SH-SY5Y (cell line): ENCODE measurements at regions not wholly inside any gene's neighbourhood (a gene's known extent, or its start where the extent isn't known, plus 50 kb on each side); places are given as distances from the start of the nearest gene placed in this dataset.

Source experiments
- GATA2 ChIP-seq: IDR thresholded peaks from 2 replicates; pipeline ENCODE4 v1.6.1; 2011; ENCODE audit warnings: mild to moderate bottlenecking, low read depth, low read length
- GATA3 ChIP-seq: IDR thresholded peaks from 2 replicates; pipeline ENCODE4 v1.6.1; 2011; ENCODE audit warnings: low read depth, mild to moderate bottlenecking, low read length, moderate library complexity

DNA sequence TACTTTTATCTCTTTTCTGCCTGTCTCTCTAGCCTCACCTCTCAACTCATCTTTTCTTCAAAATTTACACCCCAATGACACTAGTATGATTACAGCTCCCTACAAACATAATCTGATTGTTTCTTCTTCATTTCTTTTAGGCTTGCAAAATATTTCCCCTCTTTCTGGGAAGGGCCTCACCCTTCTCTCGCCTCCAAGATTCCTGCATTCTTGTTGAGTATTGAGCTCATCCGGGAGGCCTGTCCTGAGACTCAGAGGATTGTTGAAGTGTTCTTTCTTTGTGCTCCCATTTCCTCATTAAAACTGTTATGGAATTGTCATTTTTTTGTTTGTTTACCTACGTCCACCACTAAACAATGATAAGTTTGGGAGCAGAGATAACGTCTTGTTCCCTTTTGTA is 99.1 kb upstream of the CHRM3 start:
- no peak for TF ChIP-seq GATA3
- no peak for TF ChIP-seq GATA2

DNA sequence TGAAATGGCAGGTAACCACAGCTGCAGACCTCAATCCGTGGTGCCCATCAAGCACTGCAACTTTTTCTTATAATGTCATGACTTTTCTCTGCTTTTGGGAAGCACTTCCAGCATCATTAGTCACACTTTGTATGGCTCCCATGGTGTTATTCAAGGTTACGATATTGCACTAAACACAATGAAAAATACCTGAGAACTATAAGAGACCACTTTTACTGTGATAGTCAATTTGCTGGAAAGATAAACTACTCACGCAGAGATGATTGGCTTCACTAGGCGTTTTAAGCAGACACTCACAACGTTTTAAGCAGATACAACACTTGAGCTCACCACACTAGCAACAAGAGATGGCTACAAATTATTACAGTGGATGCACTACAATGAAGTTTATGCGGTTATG is 103.2 kb upstream of the CHRM3 start:
- no peak for TF ChIP-seq GATA2
- no peak for TF ChIP-seq GATA3

DNA sequence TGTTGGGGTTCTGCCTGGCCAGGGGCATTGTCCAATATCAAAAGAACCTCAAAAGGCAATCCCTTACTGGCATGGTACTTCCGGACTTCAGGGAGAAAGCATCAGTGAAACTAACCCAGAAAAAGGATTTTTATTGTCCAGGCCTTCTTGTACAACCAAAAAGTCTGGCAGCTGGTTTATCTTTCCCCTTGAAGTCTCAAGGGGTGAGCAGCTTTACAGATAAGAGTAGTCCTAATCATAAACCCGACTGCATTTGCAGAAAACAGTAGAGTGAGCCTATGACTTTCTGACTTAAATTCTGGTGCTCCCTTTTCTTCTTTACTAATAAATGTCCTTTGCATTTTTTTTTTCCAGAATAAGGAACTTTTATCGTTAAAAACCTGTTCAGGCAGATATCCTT is 104.0 kb upstream of the CHRM3 start:
- no peak for TF ChIP-seq GATA2
- TF ChIP-seq GATA3: no peak

DNA sequence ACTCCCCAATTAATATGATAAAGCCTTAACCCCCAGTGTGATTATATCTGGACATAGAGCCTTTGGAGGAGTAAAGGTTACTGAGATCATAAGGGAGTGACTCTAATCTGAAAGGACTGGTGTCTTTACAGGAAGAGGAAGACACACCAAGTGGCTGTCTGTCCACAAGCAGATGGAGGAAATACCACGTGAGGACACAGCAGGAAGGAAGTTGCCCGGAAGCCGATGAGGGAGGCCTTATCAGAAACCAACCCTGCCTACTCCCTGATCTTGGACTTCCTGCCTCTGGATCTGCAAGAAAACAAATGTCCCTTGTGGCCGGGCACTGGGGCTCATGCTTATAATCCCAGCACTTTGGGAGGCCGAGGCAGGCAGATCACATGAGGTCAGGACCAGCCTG is 110.3 kb upstream of the CHRM3 start:
- TF ChIP-seq GATA2 (no peak), GATA3 (no peak)

DNA sequence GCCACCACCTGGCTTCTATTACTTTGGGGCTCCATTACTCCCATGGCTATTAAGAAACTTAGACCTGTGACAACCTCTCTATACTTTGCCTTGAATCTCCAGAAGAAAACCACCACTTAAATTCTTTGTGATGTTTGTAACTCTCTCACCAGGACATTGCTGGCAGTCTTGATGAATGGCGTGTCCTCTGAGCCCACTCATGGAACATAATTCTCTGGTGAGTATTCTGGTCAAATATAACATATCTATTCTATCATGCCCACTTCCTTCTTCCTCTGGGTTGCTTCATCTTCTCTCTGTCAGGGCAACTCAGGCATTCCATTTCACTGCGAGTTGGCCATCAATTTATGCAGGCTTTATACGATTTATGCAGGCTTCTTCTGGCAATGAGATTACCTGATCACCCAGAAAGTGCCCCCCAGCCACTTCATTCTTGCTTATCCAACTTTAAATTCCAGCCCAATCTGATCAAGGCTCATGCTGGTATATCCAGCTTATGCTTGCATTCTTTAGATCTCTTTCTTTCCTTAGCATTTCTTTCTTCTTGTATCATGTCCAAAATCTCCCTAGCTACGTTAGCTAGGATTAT is 112.0 kb upstream of the CHRM3 start:
- TF ChIP-seq GATA2: no peak
- TF ChIP-seq GATA3: no peak

DNA sequence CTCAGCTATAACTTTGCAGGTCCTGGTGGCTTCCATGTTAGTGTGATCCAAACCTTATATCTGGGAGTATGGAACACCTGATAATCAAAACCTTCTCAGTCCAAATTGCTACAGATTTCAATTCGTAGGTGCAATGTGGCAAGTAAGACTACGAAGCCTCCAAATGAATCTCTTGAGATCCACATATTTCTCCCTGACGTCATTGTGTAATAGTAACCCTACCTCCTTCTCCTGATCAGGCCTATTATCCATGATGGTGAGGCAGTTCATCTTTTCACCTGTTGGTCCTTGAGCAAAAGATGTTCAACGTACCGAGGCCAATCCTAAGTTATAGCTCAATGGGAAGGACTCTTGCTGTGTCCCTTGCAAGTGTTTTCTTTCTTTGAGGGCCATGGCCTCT is 115.9 kb upstream of the CHRM3 start:
- TF ChIP-seq GATA3: no peak
- TF ChIP-seq GATA2: no peak

DNA sequence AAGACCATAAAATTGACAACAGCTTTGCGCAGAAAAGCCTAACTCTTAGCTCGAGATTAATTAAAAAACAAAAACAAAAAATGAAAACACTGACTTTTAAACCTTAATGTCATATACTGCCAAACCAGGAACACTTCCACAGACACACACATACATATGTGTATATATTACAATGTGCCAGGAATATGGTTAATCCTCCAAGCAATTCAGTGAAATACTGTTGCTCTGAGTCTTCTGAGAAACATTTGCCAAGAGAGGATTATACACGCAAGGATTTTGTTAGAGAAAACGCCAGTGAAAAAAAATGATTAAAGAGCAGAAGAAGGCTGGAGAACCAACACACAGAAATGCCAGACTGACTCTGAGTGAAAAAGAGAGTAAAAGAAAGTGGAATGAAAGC is 116.7 kb upstream of the CHRM3 start:
- TF ChIP-seq GATA3: no peak
- no peak for TF ChIP-seq GATA2

DNA sequence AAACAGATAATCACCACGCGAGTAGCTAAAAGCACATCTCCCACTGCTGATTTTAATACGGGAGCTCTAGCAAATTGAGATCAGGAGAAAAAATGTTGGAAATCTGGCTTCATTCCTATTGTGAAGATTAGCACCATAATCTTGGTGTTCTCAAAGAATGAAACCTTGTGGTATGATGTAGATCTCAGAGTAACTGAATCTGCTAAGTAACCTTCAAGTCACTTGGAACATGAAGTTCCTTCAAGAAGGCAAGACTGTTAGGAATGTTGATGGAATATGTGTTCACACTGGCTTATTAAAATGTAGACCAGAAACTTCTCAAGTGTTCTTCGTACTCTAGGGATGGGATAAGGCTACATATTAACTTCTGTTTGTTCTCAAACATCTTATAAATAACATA is 117.4 kb upstream of the CHRM3 start:
- no peak for TF ChIP-seq GATA2

DNA sequence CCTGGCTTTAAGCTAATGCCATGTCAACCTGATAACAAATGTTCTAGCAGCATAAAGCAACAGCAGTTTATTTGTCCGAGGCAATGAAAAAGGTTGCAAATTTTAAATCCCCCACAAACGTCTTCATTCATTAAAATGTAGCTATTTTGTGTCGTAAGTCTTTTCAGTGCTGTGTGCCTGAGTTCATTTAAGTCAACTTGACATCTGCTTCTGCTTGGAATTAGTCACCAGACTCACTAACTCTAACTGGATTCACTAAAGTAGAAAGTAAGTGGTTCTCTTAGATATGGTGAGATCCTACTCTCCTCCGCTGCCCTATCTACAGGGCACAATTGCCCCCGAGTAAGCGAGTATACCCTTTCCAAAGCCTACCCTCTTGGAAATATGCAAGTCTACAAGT is 118.4 kb upstream of the CHRM3 start:
- no peak for TF ChIP-seq GATA3
- TF ChIP-seq GATA2: no peak

DNA sequence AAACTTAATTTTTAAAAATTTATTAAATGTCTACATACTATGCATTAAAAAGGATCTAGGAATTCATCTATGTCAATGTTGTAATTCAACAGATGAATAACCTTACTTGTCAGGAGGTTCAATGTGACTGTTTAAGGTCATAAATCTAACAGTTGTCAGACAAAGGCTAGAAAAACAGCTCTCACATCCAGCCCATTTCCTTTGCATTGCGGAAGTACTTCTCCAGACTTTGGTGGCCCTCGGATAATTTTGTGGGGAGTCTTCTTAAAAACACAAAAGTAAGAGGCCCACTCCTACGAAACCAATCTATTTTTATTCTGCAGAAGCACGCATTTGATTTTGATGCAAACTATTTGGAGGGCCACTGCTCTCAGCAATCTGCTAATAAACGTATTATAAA is 122.6 kb upstream of the CHRM3 start:
- no peak for TF ChIP-seq GATA2
- TF ChIP-seq GATA3: no peak

DNA sequence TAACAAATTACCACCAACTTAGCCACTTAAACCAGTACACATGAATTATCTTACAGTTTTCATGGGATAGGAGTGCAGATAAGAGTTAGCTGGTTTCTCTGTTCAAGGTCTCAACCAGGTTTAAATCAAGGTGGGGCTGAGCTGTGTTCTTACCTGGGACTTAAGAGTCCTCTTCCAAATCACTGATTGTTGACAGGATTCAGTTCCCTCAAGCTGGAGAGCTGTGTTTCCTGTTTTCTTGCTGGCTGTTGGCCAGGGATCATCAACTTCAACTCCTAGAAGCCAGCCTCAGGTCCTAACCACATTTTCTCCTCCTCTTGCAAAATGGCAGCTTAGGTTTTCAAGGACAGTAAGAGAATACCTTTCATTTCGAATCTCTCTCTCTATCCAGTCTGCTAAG is 123.8 kb upstream of the CHRM3 start:
- TF ChIP-seq GATA2 (no peak), GATA3 (no peak)

DNA sequence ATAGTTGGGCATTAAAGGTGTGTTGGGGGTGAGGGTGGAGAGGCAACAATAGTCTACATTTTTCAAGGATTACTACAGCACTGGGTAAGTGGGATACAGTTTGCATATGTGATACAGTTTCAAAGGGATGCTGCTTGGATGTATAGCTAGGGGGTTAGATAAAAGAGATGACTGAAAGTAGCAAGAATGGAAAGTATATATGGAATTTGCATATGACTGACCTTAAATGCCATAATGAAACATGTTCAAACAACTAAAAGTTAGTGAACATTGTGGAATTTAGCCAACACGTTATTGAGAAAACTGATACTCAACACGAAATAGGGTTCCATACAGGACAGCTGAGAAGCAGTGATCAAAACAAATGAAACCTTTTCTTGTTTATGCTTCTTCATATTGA is 124.8 kb upstream of the CHRM3 start:
- TF ChIP-seq GATA2 (no peak), GATA3 (no peak)

DNA sequence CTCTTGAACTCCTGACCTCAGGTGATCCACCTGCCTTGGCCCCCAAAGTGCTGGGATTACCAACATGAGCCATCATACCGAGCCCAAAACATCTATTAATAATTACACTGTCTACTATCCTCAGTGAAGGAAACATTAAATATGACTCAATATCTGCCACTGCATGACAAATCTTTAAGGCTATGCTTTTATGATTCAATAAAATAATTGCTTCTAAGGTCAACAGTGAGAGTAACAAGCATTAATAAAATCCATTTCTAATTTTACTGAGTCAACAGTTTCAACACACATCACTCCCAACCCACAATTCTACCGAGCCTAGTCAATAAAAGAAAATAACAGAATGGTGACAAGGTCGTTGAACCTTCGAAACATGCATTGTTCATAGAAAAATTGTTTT is 125.5 kb upstream of the CHRM3 start:
- TF ChIP-seq GATA2 (no peak), GATA3 (no peak)

DNA sequence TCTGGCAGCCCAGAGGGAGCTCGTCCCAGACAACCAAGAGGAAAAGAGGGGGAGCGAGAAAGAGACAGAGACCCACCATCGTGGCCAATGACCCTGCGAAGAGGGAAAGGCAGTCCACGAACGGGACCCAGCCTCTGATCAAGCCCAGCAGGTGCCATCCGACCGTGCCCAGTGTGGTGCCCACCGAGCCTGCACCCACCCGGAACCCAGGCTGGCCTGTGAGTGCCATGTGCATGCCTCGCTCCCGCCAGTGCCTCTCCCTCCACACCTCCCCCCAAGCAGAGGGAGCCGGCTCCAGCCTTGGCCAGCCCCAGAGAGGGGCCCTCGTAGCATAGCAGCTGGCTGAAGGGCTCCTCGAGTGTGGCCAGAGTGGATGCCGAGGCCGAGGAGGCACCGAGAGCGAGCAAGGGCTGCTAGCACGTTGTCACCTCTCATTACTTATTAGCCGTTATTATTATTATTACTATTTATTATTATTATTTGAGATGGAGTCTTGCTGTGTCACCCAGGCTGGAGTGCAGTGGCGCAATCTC is 130.7 kb upstream of the CHRM3 start:
- TF ChIP-seq GATA2 (no peak), GATA3 (no peak)

DNA sequence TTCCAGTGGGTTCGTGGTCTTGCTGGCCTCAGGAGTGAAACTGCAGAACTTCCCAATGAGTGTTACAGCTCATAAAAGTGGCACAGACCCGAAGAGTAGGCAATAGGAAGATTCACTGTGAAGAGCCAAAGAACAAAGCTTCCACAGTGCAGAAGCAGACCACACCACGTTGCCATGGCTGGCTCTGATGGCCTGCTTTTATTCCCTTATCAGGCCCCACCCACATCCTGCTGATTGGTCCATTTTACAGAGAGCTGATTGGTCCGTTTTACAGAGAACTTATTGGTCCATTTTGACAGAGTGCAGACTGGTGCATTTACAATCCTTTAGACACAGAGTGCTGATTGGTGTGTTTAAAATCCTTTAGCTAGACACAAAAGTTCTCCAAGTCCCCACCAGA is 131.4 kb upstream of the CHRM3 start:
- TF ChIP-seq GATA2 (no peak), GATA3 (no peak)

DNA sequence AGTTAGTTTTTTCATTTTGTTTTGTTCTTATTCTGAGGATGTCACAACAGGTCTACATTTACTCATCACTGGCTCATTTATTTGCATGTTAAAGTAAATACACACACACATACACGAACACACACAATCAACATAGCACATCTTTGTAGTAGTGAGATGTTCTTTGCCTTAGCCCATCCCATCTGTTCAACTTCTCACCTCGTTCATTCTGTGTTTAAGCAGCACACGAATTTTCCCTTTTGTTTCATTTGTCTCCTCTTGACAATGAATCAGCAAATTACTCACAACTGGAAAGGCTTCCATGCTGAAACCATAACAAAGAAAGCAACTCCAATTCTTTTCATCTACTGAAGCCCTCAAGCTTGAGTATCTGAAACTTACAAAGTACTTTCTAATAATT is 133.3 kb upstream of the CHRM3 start:
- TF ChIP-seq GATA3: no peak
- no peak for TF ChIP-seq GATA2

DNA sequence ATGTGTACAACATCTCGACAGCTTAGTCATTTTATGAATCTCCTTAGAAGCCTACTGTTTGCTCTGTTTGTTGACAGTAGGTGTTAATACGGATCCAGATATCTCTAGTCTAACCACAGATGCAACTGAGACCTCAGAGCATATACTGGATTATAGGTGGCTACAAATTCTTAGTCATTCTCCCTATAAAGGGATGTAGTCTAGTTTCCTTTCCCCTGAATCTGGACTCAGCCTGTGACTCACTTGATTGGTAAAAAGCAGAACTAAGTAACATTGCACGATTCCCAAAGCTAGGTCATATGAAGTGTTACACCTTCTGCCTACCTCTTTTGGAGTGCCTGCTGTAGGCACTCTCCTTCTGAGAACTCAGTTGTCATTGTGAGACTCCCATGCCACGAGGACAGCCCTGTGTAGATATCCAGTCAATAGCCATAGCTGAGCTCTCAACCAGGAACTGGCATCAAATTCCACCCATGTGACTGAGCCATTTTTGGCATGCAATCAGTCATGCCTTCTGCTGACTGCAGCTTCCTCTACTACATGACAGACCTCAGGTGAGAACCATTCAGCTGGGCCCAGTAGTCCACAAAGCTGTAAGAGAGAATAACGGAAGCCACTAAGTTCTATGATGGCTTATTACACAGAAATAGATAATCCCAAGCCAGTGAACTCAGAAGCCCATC is 135.9 kb upstream of the CHRM3 start:
- TF ChIP-seq GATA3: no peak
- no peak for TF ChIP-seq GATA2

DNA sequence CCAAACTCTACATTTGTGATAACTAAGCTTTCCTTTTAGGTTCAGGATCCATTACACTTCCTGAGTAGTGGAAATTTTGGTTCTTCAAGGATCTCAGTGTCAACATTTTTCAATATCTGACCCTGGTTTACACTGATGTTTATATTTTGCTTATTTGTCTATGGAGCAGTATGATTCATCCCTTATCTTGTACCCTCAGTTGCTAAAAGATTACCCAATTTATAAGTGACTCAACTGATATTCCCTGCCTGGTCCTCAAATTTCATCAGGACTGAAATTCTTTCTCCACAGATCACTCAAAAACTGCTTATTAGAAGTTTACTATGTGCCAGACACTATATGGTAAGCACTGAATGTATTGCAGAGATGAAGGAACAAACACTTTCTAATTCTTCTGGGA is 139.1 kb upstream of the CHRM3 start:
- TF ChIP-seq GATA3 (no peak), GATA2 (no peak)
